ENCODE measurements at regions not wholly inside any gene's neighbourhood (a gene's known extent, or its start where the extent isn't known, plus 50 kb on each side); places are given as distances from the start of the nearest gene placed in this dataset.

DNA sequence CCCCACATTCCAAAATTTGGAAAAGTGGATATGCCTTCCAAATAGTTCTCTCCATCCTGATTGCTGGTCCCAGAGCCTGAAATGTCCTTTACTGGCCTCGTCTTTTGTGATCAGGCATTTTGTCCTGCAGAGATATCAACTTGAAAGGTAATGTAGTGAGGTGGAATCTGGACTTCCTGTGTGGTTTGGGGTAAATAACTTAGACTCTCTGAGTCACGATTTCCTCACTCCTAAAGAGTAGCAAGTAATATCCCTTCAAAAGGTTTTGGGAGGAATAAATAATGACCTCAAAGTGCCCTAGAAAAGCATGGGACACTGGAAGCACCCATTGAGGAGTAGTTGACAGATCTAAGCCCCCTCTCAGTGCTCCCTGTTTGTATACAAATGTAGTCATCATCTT is 426.6 kb downstream of the OMA1 start:
- FAIRE-seq = no peak

DNA sequence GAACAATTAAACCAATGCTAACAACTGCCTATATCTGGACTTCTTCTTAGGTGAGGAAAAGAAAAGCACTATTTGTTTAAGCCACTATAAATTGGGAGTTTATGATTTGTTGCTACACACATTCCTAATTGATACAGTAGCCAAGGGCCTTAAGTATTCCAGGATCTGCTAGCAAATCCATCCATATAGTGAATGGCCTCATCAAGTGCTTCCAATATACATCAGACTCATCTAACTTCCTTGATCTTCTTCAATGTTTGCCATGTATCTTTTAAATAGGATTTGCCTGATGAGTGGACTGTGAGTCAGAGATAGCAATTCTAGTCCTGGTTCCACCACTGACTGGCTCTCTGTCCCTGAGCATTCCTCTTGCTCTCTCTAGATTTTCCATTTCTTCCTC is 430.2 kb downstream of the OMA1 start:
- no peak for FAIRE-seq

DNA sequence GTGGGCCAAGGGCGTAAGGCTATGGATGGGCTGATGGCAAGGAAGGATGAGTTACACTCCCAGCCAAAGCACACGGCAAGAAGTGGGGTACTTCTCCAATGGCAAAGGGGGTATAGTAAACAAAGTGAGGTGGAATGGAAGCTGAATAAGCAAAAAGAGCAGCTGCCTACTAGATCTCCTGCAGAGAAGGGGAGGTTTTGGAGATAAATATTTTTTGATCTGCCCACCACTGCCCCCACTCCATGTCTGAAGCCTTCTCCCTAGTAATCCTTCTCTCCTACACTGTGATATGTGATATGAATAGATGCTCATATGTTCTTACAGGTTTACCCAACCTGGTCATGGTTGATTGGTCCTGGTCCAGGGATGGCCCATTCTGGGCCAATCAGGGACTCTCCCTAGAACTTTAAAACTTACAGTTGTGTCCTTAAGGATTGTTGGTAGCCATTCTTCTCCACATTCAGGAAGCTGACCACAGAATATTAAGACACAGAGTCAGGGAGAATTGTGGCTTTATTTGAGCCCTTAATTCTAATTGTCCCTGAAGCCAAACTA is 436.8 kb downstream of the OMA1 start:
- FAIRE-seq = no peak

DNA sequence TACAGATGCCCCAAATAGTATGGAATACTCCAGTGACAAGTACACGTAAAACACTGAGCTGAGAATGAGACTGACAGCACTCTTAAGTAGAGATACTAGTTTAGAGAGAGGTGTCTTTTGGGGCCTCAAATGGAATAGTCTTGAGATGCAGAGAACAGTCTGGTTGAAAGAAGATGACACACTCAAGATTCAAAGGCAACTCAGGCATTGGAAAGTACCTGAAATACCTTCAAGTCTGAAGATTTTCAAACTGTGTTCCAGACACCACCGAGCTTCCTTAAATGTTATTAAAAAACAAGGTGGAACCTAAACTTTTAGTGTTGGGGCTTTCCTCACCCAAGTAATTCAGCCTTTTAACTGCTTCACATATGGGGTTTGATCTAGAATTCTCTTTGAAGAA is 437.7 kb downstream of the OMA1 start:
- FAIRE-seq = no peak

GRCh38 chr1:58107943-58108342 is 438.6 kb downstream of the OMA1 start:
- no peak for FAIRE-seq

DNA sequence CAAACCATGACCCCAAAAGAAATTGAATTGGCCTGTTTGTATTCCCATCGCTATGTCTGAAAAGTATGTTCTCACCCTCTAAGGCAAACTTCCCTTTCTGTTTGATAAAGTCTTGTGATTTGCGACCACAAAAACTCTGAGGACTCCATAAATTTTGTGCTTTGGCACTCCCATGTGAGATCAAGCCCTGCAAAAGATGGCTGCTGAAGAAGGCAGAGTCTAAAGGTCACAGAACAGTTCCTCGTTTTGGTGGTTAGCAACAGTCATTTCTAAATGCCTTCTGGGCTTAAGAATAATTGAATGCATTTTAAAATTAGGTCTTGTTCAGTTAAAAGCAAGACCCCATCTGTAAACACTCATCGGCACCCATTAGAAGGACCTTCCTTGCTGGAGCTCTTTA is 441.6 kb downstream of the OMA1 start:
- FAIRE-seq = no peak

GRCh38 chr1:58096714-58097113 is 449.8 kb downstream of the OMA1 start:
- no peak for FAIRE-seq

DNA sequence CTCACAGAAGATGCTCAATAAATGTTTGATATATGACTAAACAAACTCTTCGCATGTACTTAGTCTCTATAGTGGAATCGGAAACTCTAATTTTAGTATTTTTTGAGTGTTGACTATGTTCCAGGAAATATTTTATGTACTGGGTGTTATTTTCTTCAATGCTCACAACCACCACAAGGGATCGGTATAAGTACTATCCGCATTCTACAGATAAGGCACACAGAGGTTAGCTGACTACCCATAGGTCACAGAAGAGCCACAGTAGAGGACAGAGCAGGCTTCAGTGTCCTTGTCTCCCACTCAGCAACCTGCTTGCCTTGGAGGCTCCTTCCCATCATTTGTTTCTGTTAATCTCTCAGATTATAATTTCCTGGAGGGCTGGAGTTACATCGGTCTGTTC is 451.3 kb downstream of the OMA1 start:
- no peak for FAIRE-seq

DNA sequence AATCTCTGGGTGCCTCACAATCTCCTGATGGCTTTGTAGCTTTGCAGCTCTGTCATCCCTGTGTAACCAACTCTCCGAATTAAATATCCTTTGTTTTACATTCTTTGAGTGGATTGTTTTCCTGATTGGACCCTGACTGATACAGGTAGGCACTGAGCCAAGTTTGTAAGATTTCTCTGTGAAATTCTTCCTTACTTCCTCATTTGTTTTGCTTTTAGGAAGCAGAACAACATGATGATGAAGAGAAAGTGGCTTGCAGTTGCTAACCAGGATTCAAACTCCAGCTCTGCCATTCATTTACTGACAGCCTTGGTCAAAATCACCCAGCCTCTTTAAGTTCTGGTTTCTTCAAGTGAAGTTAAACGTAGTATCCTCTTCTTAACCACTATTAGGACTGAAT is 452.3 kb downstream of the OMA1 start:
- FAIRE-seq = no peak

DNA sequence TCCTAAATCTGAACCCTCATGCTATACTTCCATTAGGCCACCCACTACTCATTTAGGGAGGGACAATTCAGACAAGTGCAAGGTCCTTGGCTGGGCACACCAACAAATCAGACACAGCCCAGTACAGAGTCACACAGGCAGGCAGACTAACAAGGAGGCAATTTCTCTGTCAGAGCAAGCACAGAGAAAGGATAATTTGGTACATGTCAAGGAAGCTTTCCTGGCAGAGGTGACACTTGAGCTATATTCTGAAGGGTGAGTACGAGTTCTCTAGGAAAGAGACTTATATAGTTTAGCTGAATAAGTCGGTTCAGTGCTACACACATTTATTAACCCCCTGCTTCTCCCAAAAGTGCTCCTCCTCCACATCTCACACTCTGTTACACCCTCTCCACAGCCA is 455.9 kb downstream of the OMA1 start:
- no peak for FAIRE-seq

DNA sequence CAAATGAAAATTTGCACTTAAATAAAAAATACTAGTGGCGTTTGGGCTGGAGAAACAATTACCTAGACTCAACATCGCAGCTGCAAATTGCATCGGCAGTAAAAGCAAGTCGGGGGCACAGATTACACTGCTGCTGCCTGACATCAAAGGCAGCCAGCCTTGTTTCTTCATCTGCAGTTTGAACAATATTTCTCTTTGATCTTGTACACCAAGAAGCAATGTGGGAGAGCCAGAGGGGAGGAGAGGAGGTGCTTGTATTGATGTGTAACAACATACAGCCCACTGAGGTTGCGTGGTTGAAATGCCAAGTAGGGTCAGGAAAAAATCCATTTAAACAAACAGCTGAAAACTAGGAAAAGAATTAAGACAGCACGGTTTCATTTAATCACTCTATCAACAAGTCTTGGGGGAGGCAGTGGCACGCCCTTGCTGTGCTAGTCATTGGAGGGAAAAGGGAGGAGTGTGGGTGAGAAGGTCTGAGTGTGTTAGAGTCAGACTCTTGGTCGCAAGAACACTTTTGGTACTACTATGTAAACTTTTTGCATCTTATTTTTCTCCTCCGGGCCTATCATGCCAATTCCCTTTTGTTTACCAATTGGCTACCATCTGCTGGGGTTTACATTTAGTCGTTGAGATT is 456.5 kb downstream of the OMA1 start:
- peak; percentile 78 for FAIRE-seq

- FAIRE-seq = no peak
These were observed 462.3 kb downstream of the OMA1 start for GRCh38 chr1:58084266-58084665.

DNA sequence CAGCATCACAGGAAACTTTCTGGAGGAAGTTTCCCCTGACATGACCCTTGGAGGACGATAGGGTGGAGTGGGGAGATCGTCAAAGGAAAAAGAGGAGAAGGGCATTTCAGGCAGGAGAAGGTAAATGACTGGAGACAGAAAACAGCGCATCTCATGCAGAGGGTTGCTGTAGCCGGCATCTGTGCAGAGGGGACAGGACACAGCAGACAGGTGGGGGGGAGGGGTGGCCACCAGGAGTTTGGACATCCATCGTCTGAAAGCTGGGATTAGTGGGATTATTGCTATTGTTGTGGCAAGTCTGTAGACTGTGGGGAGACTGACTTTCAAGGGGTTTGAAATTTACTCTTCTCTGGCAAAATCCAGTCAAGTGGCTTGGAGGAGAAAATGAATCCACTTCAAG is 463.9 kb downstream of the OMA1 start:
- no peak for FAIRE-seq

DNA sequence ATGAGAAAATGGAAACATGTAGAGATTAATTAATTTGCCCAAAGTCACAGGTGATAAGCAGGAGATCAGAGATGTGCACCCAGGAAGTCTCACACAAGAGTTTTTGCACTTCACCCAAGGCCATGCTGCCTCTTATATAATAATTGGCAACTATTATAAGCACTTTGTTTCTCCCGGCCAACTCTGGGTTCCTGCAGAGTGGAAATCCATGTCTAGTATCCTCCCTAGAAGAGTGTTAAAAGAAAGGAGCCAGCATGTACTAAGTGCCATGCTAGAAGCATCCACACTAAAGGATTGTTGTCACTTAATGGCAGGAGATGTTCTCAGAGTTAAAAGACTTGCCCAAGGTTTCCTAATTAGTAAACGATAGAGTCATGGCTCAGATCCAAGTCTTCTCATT is 470.3 kb downstream of the OMA1 start:
- FAIRE-seq = no peak

GRCh38 chr1:58075188-58075578 is 471.3 kb downstream of the OMA1 start:
- FAIRE-seq = no peak

DNA sequence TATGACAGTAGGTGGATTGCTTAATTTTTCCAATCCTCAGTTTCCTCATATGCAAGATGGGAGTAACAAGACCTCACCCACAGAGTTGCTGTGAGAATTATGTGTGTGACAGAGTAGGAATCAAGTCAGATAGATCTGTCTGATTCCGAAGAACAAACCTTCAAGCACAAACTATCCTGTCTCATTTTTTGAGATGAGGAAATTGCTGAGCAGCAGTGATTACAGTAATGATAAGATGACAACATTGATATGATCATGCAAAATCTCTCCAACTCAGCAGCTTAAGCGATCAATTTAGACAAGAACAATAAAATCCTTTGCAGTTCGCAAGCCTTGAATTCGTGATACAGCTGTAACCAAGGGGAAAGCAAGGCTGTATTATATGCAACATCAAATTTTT is 474.1 kb downstream of the OMA1 start:
- FAIRE-seq = no peak

DNA sequence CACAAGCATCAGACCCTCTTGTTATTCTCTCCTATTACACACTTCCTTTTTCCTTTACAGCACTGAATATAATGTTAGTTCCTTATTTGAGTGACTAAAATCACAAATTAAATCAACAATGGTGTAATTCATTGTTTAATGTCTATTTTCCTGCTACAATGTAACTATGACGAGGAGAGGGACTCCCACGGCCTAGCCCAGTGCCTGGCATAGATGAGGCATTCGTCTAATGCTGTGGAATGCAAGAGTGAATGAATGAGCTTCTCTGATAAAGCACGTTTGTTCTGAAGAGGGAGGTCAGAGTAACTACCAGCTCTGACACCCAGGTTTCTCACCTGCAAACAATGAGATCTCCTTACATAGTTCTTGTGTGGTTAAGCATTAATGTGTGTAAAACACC is 479.4 kb downstream of the OMA1 start:
- no peak for FAIRE-seq

GRCh38 chr1:58065520-58065919 is 481.0 kb downstream of the OMA1 start:
- FAIRE-seq = no peak

- no peak for FAIRE-seq
These were observed 482.4 kb downstream of the OMA1 start for GRCh38 chr1:58064166-58064565.

- no peak for FAIRE-seq
These were observed 483.4 kb downstream of the OMA1 start for GRCh38 chr1:58063095-58063494.

DNA sequence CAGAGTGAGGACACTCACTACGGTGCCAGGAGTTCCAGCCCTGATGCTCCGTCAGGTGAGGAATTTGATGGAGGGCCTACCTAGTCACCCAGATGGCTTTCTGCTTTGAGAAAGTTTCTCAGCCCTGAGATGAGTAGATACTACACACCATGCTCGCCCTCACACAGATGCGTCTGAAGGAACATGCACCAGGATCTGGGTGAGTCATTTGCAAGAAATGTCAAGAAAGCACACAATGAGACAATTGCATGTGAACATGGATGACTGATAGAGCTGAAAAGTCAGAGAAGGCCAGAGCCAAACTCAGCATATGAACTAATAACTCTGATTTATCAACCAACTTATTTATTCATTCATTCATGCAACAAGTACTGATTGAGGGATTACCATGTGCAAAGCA is 483.9 kb downstream of the OMA1 start:
- FAIRE-seq = no peak

DNA sequence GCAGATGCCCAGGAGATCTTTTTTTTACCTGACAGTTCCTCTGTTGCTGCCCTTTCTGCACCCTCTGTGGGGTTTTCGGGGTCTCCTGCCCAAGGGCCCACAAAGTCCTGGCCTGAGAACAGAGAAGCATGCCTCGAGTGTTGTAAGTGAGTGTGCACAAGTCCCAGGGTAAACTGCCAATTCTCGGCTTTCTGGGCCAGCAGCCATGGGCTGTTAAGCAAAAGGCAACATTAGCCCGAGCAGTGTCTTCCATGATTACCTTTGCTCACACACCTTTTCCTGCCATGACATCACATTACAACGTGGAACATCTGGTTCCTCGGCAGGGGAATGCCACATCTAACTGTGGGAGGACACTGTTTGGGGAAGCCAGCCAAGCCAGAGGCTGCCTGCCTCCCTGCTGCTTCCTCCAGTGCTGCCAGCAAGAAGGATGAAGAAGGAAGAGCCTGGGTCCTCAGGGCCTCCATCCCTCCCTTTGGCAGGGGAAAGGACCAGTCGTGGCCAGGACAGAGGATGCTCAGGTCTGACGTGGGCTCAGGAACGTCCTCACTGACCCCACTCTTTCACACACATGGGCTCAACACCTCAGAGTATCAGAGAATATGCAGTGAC is 485.9 kb downstream of the OMA1 start:
- no peak for FAIRE-seq

- FAIRE-seq = no peak
These were observed 486.7 kb downstream of the OMA1 start for GRCh38 chr1:58059789-58060188.

DNA sequence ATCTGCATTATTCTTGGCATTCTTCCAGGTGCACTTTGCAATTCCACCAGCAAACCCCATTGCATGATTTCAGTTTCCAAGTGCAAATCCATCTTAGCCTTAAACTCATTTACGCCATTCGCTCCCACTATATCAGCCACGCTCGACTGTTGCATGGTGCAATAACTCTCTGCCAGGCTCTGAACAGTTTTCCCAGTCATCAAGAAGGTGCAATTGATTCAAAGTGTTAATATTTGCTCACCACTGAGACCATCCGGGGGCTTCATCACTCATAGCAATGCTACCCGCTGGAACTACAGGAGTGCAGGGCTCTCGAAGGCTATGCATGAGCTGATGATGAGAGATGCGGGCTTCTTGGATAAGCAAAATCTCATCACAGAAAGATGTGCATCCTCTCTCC is 488.2 kb downstream of the OMA1 start:
- FAIRE-seq = no peak

GRCh38 chr1:58057826-58058225 is 488.7 kb downstream of the OMA1 start:
- FAIRE-seq = no peak
